ENCODE measurements at regions not wholly inside any gene's neighbourhood (a gene's known extent, or its start where the extent isn't known, plus 50 kb on each side); places are given as distances from the start of the nearest gene placed in this dataset.
A peak's percentile ranks its signal among the peaks of the same experiment; 100 is the strongest.

GRCh38 chr14:101404426-101405170 is 156.7 kb upstream of the DIO3 start:
- DNase-seq (ENCODE audit: low spot score) = no peak

- DNase-seq (ENCODE audit: low spot score) = no peak
Observed at GRCh38 chr14:101405171-101405883, 156.0 kb upstream of the DIO3 start.

- DNase-seq (ENCODE audit: low spot score) = no peak
Observed at GRCh38 chr14:101406921-101407320, 154.4 kb upstream of the DIO3 start.

- no peak for DNase-seq (ENCODE audit: low spot score)
Observed at GRCh38 chr14:101407328-101407727, 154.0 kb upstream of the DIO3 start.

- DNase-seq (ENCODE audit: low spot score) = peak; percentile 50
Observed at GRCh38 chr14:101408077-101408831, 153.0 kb upstream of the DIO3 start.

- DNase-seq (ENCODE audit: low spot score) = no peak
Observed at GRCh38 chr14:101409006-101409543, 152.2 kb upstream of the DIO3 start.

- no peak for DNase-seq (ENCODE audit: low spot score)
Observed at GRCh38 chr14:101410126-101410525, 151.2 kb upstream of the DIO3 start.

GRCh38 chr14:101411151-101411550 is 150.1 kb upstream of the DIO3 start:
- no peak for DNase-seq (ENCODE audit: low spot score)

- DNase-seq (ENCODE audit: low spot score) = no peak
Observed at GRCh38 chr14:101411779-101412178, 149.5 kb upstream of the DIO3 start.

GRCh38 chr14:101412739-101413138 is 148.6 kb upstream of the DIO3 start:
- no peak for DNase-seq (ENCODE audit: low spot score)

GRCh38 chr14:101417434-101417833 is 143.9 kb upstream of the DIO3 start:
- DNase-seq (ENCODE audit: low spot score) = no peak

GRCh38 chr14:101418601-101419000 is 142.7 kb upstream of the DIO3 start:
- DNase-seq (ENCODE audit: low spot score) = no peak

- no peak for DNase-seq (ENCODE audit: low spot score)
Observed at GRCh38 chr14:101426466-101426865, 134.8 kb upstream of the DIO3 start.

- DNase-seq (ENCODE audit: low spot score) = no peak
Observed at GRCh38 chr14:101428409-101428808, 132.9 kb upstream of the DIO3 start.

- DNase-seq (ENCODE audit: low spot score) = no peak
Observed at GRCh38 chr14:101435546-101435945, 125.7 kb upstream of the DIO3 start.

GRCh38 chr14:101439023-101439422 is 122.3 kb upstream of the DIO3 start:
- DNase-seq (ENCODE audit: low spot score) = no peak

- DNase-seq (ENCODE audit: low spot score) = no peak
Observed at GRCh38 chr14:101440496-101440895, 120.8 kb upstream of the DIO3 start.

GRCh38 chr14:101441710-101442109 is 119.6 kb upstream of the DIO3 start:
- DNase-seq (ENCODE audit: low spot score) = no peak

GRCh38 chr14:101442451-101442850 is 118.8 kb upstream of the DIO3 start:
- no peak for DNase-seq (ENCODE audit: low spot score)

GRCh38 chr14:101444116-101444515 is 117.2 kb upstream of the DIO3 start:
- no peak for DNase-seq (ENCODE audit: low spot score)

- DNase-seq (ENCODE audit: low spot score) = no peak
Observed at GRCh38 chr14:101445278-101445677, 116.0 kb upstream of the DIO3 start.

- DNase-seq (ENCODE audit: low spot score) = no peak
Observed at GRCh38 chr14:101446387-101446969, 114.8 kb upstream of the DIO3 start.

All from AG08396 (cell line).